NCI-H226 (cell line): ENCODE measurements at regions not wholly inside any gene's neighbourhood (a gene's known extent, or its start where the extent isn't known, plus 50 kb on each side); places are given as distances from the start of the nearest gene placed in this dataset.
"Not testable (repeated sequence)": the region's sequence is repeated elsewhere in the genome, so short reads cannot be mapped to it uniquely, and the experiment has no call there.

ENCODE experiments used
- DNase-seq: peaks from one replicate; pipeline ENCODE4 v3.0.0-alpha.2; 2015

- no peak for DNase-seq
Observed at GRCh38 chr21:36602735-36603134, 96.2 kb upstream of the SIM2 start.

GRCh38 chr21:36603221-36603620 is 95.7 kb upstream of the SIM2 start:
- DNase-seq: no peak

- DNase-seq: no peak
Observed at GRCh38 chr21:36605426-36605825, 93.5 kb upstream of the SIM2 start.

- no peak for DNase-seq
Observed at GRCh38 chr21:36606287-36606982, 92.5 kb upstream of the SIM2 start.

GRCh38 chr21:36606983-36607325 is 92.0 kb upstream of the SIM2 start:
- DNase-seq: no peak

- no peak for DNase-seq
Observed at GRCh38 chr21:36608041-36608896, 90.6 kb upstream of the SIM2 start.

GRCh38 chr21:36608897-36609225 is 90.1 kb upstream of the SIM2 start:
- no peak for DNase-seq

GRCh38 chr21:36609654-36610053 is 89.3 kb upstream of the SIM2 start:
- no peak for DNase-seq

GRCh38 chr21:36610201-36610600 is 88.7 kb upstream of the SIM2 start:
- DNase-seq: no peak

GRCh38 chr21:36610935-36611334 is 88.0 kb upstream of the SIM2 start:
- no peak for DNase-seq

GRCh38 chr21:36611379-36611778 is 87.5 kb upstream of the SIM2 start:
- no peak for DNase-seq

GRCh38 chr21:36613059-36613458 is 85.9 kb upstream of the SIM2 start:
- no peak for DNase-seq

- DNase-seq: no peak
Observed at GRCh38 chr21:36613554-36613953, 85.4 kb upstream of the SIM2 start.

- no peak for DNase-seq
Observed at GRCh38 chr21:36615274-36615964, 83.5 kb upstream of the SIM2 start.

- not testable (repeated sequence) for DNase-seq
Observed at GRCh38 chr21:36616773-36617172, 82.1 kb upstream of the SIM2 start.

GRCh38 chr21:36621794-36622193 is 77.1 kb upstream of the SIM2 start:
- DNase-seq: not testable (repeated sequence)

- no peak for DNase-seq
Observed at GRCh38 chr21:36624105-36624504, 74.8 kb upstream of the SIM2 start.

GRCh38 chr21:36626791-36627190 is 72.1 kb upstream of the SIM2 start:
- no peak for DNase-seq

GRCh38 chr21:36627242-36627641 is 71.7 kb upstream of the SIM2 start:
- DNase-seq: no peak

- no peak for DNase-seq
Observed at GRCh38 chr21:36628106-36628505, 70.8 kb upstream of the SIM2 start.

GRCh38 chr21:36628761-36629460 is 70.0 kb upstream of the SIM2 start:
- no peak for DNase-seq

- peak; percentile 37 for DNase-seq
Observed at GRCh38 chr21:36630485-36631206, 68.3 kb upstream of the SIM2 start.

- DNase-seq: no peak
Observed at GRCh38 chr21:36636016-36636415, 62.9 kb upstream of the SIM2 start.
